HCT116 (cell line): ENCODE measurements at regions not wholly inside any gene's neighbourhood (a gene's known extent, or its start where the extent isn't known, plus 50 kb on each side); places are given as distances from the start of the nearest gene placed in this dataset.

Experiments used
- ATAC-seq: fragments of 200-7000 bp; cut with Tn5 transposase; 2 replicates; pipeline ENCODE4 v1.9.1; 2020; ENCODE audit warnings: mild to moderate bottlenecking, moderate library complexity
- BruUV-seq: library from RNA; stranded (reverse); fragments of 400-500 nt; replicated peaks from 2 replicates; lab custom pipeline; 2021; lab: Mats Ljungman, UMichigan
- CTCF ChIA-PET: fragments of 300-600 bp; sonication (Branson Sonifier 250); formaldehyde crosslinking; loops from one replicate; lab custom pipeline; 2021; ENCODE audit warnings: antibody characterized with exemption; lab: Charles Lee
- POLR2A ChIA-PET: fragments of 300-600, 350-600 bp; sonication (Branson Sonifier 250); formaldehyde crosslinking; loops from one replicate; lab custom pipeline; 2021; ENCODE audit warnings: antibody characterized with exemption; lab: Charles Lee
- RAD21 ChIA-PET, 2 experiments: fragments of 300-600 bp; sonication (Branson Sonifier 250); formaldehyde crosslinking; loops; one replicate each; lab custom pipeline; 2023; ENCODE audit warnings: low total read pairs in 2 of 2; ENCODE audit not compliant: uncharacterized antibody in 2 of 2, unreplicated experiment in 2 of 2, low non-redundant PET in 1 of 2; lab: Charles Lee
- DNase-seq: peaks from one replicate; pipeline ENCODE4 v3.0.0-alpha.2; 2010; ENCODE audit warnings: low read depth, low spot score
- H2AFZ ChIP-seq: fragments of 200-600 bp; shearing (Covaris generic), sonication (generic); 2 replicates; pipeline ENCODE4 v1.6.1; 2017; ENCODE audit warnings: low read depth, mixed run types, mixed read lengths, antibody characterized with exemption, low read length; ENCODE audit not compliant: poor library complexity, severe bottlenecking
- H3K27ac ChIP-seq: 2 replicates; pipeline ENCODE4 v1.5.1; 2012; ENCODE audit warnings: low read depth, low read length
- H3K27me3 ChIP-seq: fragments of 200-600 bp; sonication (generic); 2 replicates; pipeline ENCODE4 v1.6.1; 2016; ENCODE audit warnings: mixed run types, low read length, mixed read lengths; ENCODE audit not compliant: insufficient read depth
- H3K36me3 ChIP-seq, 2 experiments: fragments of 200-500 bp in 1 of 2; fragments of 200-600 bp in 1 of 2; sonication (Bioruptor generic) in 1 of 2; sonication (generic) in 1 of 2; 2 replicates each; pipeline versions ENCODE4 v1.5.1 to v1.6.1; 2014 to 2016; ENCODE audit warnings: low read length in 2 of 2, inconsistent platforms in 1 of 2, mixed read lengths in 1 of 2, mixed run types in 1 of 2; ENCODE audit not compliant: insufficient read depth in 2 of 2, control insufficient read depth in 1 of 2
- H3K4me1 ChIP-seq, 2 experiments: fragments of 200-600 bp in 1 of 2; sonication (generic) in 1 of 2; 2 replicates each; pipeline versions ENCODE4 v1.5.1 to v1.6.1; 2012 to 2017; ENCODE audit warnings: low read length in 2 of 2, inconsistent platforms in 1 of 2, mild to moderate bottlenecking in 1 of 2, mixed read lengths in 1 of 2, mixed run types in 1 of 2, moderate library complexity in 1 of 2; ENCODE audit not compliant: insufficient read depth in 2 of 2, control insufficient read depth in 1 of 2
- H3K4me2 ChIP-seq: fragments of 200-600 bp; sonication (generic); 2 replicates; pipeline ENCODE4 v1.6.1; 2017; ENCODE audit warnings: mixed run types, low read length, mixed read lengths
- H3K4me3 ChIP-seq, 2 experiments: fragments of 200-600 bp in 1 of 2; sonication (generic) in 1 of 2; replicated peaks in 1 of 2; 2 replicates each; pipeline ENCODE4 v1.5.1; 2011 to 2016; ENCODE audit warnings: low read length in 2 of 2, control low read depth in 1 of 2, low read depth in 1 of 2, mild to moderate bottlenecking in 1 of 2, mixed read lengths in 1 of 2, mixed run types in 1 of 2
- H3K79me2 ChIP-seq: fragments of 200-600 bp; sonication (generic); 2 replicates; pipeline ENCODE4 v1.6.1; 2017; ENCODE audit warnings: mild to moderate bottlenecking, mixed run types, low read length, moderate library complexity, mixed read lengths; ENCODE audit not compliant: insufficient read depth
- H3K9ac ChIP-seq: fragments of 200-600 bp; sonication (generic); 2 replicates; pipeline ENCODE4 v1.6.1; 2016; ENCODE audit warnings: low read length, mixed read lengths
- H3K9me2 ChIP-seq: fragments of 200-600 bp; sonication (generic), shearing (Covaris generic); 2 replicates; pipeline ENCODE4 v1.6.1; 2017; ENCODE audit warnings: mixed run types, mild to moderate bottlenecking, moderate library complexity; ENCODE audit not compliant: insufficient read depth
- H3K9me3 ChIP-seq, 2 experiments: fragments of 200-500 bp in 1 of 2; fragments of 200-600 bp in 1 of 2; sonication (Bioruptor generic) in 1 of 2; sonication (generic) in 1 of 2; 2 replicates each; pipeline ENCODE4 v1.6.1; 2014 to 2017; ENCODE audit warnings: low read length in 2 of 2, mixed read lengths in 2 of 2, inconsistent platforms in 1 of 2, low read depth in 1 of 2, mild to moderate bottlenecking in 1 of 2, mixed run types in 1 of 2, moderate library complexity in 1 of 2; ENCODE audit not compliant: control insufficient read depth in 1 of 2, insufficient read depth in 1 of 2
- H4K20me1 ChIP-seq: fragments of 200-600 bp; sonication (generic), shearing (Covaris generic); 2 replicates; pipeline ENCODE4 v1.6.1; 2017; ENCODE audit warnings: mixed run types, mild to moderate bottlenecking, moderate library complexity; ENCODE audit not compliant: insufficient read depth
- CBX3 ChIP-seq: IDR thresholded peaks from 2 replicates; pipeline ENCODE4 v1.6.1; 2012; ENCODE audit warnings: low read depth
- CEBPB ChIP-seq: IDR thresholded peaks from 2 replicates; pipeline ENCODE4 v1.6.1; 2012; ENCODE audit warnings: low read depth
- ELF1 ChIP-seq: IDR thresholded peaks from 2 replicates; pipeline ENCODE4 v1.6.1; 2012; ENCODE audit warnings: low read depth, borderline replicate concordance
- EZH2phosphoT487 ChIP-seq: fragments of 200-600 bp; IDR thresholded peaks from 2 replicates; pipeline ENCODE4 v1.6.1; 2018; ENCODE audit warnings: antibody characterized with exemption, borderline replicate concordance
- FOSL1 ChIP-seq: IDR thresholded peaks from 2 replicates; pipeline ENCODE4 v1.6.1; 2012; ENCODE audit warnings: low read depth
- JUND ChIP-seq: IDR thresholded peaks from 2 replicates; pipeline ENCODE4 v1.6.1; 2012
- MAX ChIP-seq: IDR thresholded peaks from 2 replicates; pipeline ENCODE4 v1.6.1; 2012
- POLR2A ChIP-seq: IDR thresholded peaks from 2 replicates; pipeline ENCODE4 v1.7.0; 2011; ENCODE audit warnings: borderline replicate concordance; ENCODE audit not compliant: insufficient read depth, insufficient read length; ENCODE audit errors: extremely low read depth
- POLR2AphosphoS5 ChIP-seq: IDR thresholded peaks from 2 replicates; pipeline ENCODE4 v1.6.1; 2011; ENCODE audit warnings: mild to moderate bottlenecking, low read depth, low read length, moderate library complexity
- RAD21 ChIP-seq: IDR thresholded peaks from 2 replicates; pipeline ENCODE4 v1.6.1; 2012; ENCODE audit warnings: low read depth, mild to moderate bottlenecking
- SIN3A ChIP-seq: IDR thresholded peaks from 2 replicates; pipeline ENCODE4 v1.6.1; 2012; ENCODE audit warnings: low read depth
- SP1 ChIP-seq: IDR thresholded peaks from 2 replicates; pipeline ENCODE4 v1.6.1; 2012; ENCODE audit warnings: low read depth
- TCF7L2 ChIP-seq: IDR thresholded peaks from 2 replicates; pipeline ENCODE4 v1.7.0; 2011; ENCODE audit warnings: borderline replicate concordance, inconsistent platforms; ENCODE audit not compliant: insufficient read depth, insufficient read length; ENCODE audit errors: extremely low read depth
- YY1 ChIP-seq: IDR thresholded peaks from 2 replicates; pipeline ENCODE4 v1.6.1; 2011; ENCODE audit warnings: low read length, low read depth, moderate library complexity, mild to moderate bottlenecking; ENCODE audit not compliant: insufficient replicate concordance; ENCODE audit errors: extremely low read depth
- ZNF274 ChIP-seq: fragments of 200-500 bp; sonication (Bioruptor generic); IDR thresholded peaks from 2 replicates; pipeline ENCODE4 v1.6.1; 2014; ENCODE audit warnings: mild to moderate bottlenecking, low read depth, low read length, inconsistent platforms
- intact Hi-C: fragments of 100-400 bp; cut with micrococcal nuclease; formaldehyde crosslinking; loops from 2 replicates; pipeline ENCODE4 v1.10.0; 2022
- TF ChIP-seq, protein P1 (sequence below): IDR thresholded peaks from 2 replicates; pipeline ENCODE4 v1.6.1; 2012; ENCODE audit warnings: low read depth
- TF ChIP-seq, protein P2 (sequence below): IDR thresholded peaks from 2 replicates; pipeline ENCODE4 v1.6.1; 2012
- TF ChIP-seq, protein P3 (sequence below), 3 experiments: fragments of 200-600 bp in 1 of 3; sonication (generic) in 1 of 3; IDR thresholded peaks in 2 of 3; conservative IDR thresholded peaks in 1 of 3; 2 replicates each; pipeline ENCODE4 v1.5.1; 2012 to 2017; ENCODE audit warnings: low read depth in 2 of 3, low read length in 2 of 3, antibody characterized with exemption in 1 of 3, borderline replicate concordance in 1 of 3, control low read depth in 1 of 3, mild to moderate bottlenecking in 1 of 3, mixed read lengths in 1 of 3, mixed run types in 1 of 3, moderate library complexity in 1 of 3; ENCODE audit not compliant: insufficient read depth in 1 of 3
- TF ChIP-seq, protein P4 (sequence below): IDR thresholded peaks from 2 replicates; pipeline ENCODE4 v1.6.1; 2011; ENCODE audit warnings: mild to moderate bottlenecking, low read length, moderate library complexity; ENCODE audit not compliant: insufficient replicate concordance; ENCODE audit errors: extremely low read depth

DNA sequence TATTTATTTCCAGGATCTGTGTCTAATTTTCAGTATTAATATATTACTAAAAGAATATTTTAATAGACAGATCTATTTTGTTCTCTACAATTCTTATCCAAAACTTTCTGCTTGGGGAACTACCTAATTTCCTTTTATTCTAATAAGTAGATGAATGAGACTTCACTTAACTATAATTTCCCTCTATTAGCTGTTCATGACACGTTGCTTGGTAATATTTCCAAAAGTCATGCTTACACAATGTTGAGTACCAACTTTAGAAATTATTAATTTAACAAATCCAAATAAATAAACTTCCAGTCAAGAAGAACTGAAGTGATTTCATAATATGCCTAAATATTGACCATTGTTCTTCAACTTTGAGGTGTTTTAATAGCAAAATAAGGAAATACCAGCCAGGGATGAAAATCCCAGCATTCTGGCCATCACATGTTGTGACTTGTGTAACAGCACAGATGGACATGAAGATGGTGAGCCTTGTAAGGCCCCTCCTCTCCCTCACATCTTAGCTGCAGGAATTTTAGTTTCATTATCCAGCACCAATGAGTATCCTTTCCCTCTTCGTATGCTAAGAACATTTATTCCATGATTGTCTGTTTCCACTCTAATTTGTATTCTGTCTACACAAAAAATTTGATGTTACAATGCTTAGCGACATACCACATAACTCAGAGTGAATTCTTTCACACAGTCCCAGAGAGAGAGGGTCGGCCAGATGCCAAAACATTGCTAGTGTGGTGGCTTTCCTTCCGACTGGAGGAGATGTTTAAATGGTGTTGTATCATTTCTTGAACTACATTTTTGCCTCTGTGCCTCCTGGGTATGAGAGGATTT is 137.5 kb downstream of the FOXA2 start:
- H3K9ac ChIP-seq = no peak overlapping the region
- H2AFZ ChIP-seq = no peak overlapping the region
- intact Hi-C loops = no loop called here
- POLR2A ChIA-PET = no interaction called here
- BruUV-seq = no TSS peak
- CTCF ChIA-PET = interaction anchor here (0.6 kb wide), 1 partner anchor 35 kb away, joined by 3 read pairs; no protein-coding TSS in a partner anchor
- RAD21 ChIA-PET = no interaction called here
- no peak overlapping the region for H3K4me3 ChIP-seq
- no peaks in the 10 kb centered on the region for H3K9me3 ChIP-seq
- DNase-seq = no peak
- no peaks in the 10 kb centered on the region for H4K20me1 ChIP-seq
- H3K4me2 ChIP-seq = no peak overlapping the region
- no peak for TF ChIP-seq RAD21
- TF ChIP-seq, protein P1, sequence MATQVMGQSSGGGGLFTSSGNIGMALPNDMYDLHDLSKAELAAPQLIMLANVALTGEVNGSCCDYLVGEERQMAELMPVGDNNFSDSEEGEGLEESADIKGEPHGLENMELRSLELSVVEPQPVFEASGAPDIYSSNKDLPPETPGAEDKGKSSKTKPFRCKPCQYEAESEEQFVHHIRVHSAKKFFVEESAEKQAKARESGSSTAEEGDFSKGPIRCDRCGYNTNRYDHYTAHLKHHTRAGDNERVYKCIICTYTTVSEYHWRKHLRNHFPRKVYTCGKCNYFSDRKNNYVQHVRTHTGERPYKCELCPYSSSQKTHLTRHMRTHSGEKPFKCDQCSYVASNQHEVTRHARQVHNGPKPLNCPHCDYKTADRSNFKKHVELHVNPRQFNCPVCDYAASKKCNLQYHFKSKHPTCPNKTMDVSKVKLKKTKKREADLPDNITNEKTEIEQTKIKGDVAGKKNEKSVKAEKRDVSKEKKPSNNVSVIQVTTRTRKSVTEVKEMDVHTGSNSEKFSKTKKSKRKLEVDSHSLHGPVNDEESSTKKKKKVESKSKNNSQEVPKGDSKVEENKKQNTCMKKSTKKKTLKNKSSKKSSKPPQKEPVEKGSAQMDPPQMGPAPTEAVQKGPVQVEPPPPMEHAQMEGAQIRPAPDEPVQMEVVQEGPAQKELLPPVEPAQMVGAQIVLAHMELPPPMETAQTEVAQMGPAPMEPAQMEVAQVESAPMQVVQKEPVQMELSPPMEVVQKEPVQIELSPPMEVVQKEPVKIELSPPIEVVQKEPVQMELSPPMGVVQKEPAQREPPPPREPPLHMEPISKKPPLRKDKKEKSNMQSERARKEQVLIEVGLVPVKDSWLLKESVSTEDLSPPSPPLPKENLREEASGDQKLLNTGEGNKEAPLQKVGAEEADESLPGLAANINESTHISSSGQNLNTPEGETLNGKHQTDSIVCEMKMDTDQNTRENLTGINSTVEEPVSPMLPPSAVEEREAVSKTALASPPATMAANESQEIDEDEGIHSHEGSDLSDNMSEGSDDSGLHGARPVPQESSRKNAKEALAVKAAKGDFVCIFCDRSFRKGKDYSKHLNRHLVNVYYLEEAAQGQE = no peak
- no peak for TF ChIP-seq SP1
- no peak for TF ChIP-seq JUND
- TF ChIP-seq FOSL1 = no peak
- no peak for TF ChIP-seq CEBPB
- TF ChIP-seq ZNF274 = no peak
- TF ChIP-seq, protein P2, sequence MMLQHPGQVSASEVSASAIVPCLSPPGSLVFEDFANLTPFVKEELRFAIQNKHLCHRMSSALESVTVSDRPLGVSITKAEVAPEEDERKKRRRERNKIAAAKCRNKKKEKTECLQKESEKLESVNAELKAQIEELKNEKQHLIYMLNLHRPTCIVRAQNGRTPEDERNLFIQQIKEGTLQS = no peak
- no peak for TF ChIP-seq CBX3
- TF ChIP-seq POLR2AphosphoS5 = no peak
- TF ChIP-seq, protein P3, sequence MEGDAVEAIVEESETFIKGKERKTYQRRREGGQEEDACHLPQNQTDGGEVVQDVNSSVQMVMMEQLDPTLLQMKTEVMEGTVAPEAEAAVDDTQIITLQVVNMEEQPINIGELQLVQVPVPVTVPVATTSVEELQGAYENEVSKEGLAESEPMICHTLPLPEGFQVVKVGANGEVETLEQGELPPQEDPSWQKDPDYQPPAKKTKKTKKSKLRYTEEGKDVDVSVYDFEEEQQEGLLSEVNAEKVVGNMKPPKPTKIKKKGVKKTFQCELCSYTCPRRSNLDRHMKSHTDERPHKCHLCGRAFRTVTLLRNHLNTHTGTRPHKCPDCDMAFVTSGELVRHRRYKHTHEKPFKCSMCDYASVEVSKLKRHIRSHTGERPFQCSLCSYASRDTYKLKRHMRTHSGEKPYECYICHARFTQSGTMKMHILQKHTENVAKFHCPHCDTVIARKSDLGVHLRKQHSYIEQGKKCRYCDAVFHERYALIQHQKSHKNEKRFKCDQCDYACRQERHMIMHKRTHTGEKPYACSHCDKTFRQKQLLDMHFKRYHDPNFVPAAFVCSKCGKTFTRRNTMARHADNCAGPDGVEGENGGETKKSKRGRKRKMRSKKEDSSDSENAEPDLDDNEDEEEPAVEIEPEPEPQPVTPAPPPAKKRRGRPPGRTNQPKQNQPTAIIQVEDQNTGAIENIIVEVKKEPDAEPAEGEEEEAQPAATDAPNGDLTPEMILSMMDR (IDR thresholded peaks at IDR 0.05 in 2 of 3, conservative IDR thresholded peaks at IDR 0.05 in 1 of 3; ENCODE audit: borderline replicate concordance in 1 of 3, insufficient read depth in 1 of 3, low read depth in 2 of 3, low read length in 2 of 3) = no peak
- no peak for TF ChIP-seq POLR2A
- no peak for TF ChIP-seq YY1
- TF ChIP-seq TCF7L2 = no peak
- no peak for TF ChIP-seq SIN3A
- no peak for TF ChIP-seq ELF1
- TF ChIP-seq EZH2phosphoT487 = no peak
- TF ChIP-seq MAX = no peak
- TF ChIP-seq, protein P4, sequence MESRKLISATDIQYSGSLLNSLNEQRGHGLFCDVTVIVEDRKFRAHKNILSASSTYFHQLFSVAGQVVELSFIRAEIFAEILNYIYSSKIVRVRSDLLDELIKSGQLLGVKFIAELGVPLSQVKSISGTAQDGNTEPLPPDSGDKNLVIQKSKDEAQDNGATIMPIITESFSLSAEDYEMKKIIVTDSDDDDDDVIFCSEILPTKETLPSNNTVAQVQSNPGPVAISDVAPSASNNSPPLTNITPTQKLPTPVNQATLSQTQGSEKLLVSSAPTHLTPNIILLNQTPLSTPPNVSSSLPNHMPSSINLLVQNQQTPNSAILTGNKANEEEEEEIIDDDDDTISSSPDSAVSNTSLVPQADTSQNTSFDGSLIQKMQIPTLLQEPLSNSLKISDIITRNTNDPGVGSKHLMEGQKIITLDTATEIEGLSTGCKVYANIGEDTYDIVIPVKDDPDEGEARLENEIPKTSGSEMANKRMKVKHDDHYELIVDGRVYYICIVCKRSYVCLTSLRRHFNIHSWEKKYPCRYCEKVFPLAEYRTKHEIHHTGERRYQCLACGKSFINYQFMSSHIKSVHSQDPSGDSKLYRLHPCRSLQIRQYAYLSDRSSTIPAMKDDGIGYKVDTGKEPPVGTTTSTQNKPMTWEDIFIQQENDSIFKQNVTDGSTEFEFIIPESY = no peak
- H3K9me2 ChIP-seq = no peaks in the 10 kb centered on the region
- peaks cover 3% of the 10 kb centered on the region; the same call in 1 of the 2 replicates for H3K27me3 ChIP-seq
- H3K79me2 ChIP-seq = no peaks in the 10 kb centered on the region
- H3K36me3 ChIP-seq = no peaks in the 10 kb centered on the region
- no peak for ATAC-seq
- H3K4me1 ChIP-seq = no peaks in the 10 kb centered on the region
- no peak overlapping the region for H3K27ac ChIP-seq
